ENCODE measurements at regions not wholly inside any gene's neighbourhood (a gene's known extent, or its start where the extent isn't known, plus 50 kb on each side); places are given as distances from the start of the nearest gene placed in this dataset.
"Not testable (repeated sequence)": the region's sequence is repeated elsewhere in the genome, so short reads cannot be mapped to it uniquely, and the experiment has no call there.

DNA sequence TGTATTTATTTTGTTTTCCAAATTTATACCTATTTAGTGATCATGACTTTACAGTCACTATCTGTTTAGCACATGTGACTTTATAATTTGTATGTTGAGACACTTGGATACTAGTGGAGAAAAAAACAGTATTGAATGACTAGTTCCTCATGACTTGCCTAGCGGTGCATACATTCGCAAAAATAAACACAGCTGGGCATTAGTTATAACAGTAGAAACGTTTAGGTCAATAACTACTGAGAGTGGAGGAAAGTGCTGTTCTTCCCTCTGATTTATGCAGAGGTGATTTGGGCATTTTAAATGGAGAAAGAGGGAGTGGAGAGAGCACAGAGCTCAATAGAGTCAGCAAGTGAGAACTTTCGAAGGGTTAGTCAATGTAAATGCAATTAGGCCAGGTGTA lies 1679.0 kb upstream of the B3GALT2 start:
- WGBS, 2 donors = 58 to 75% methylated on average over 4 of the region's 4 CpGs
- Histone ChIP-seq H3K4me3 (no peak overlapping the region), H3K36me3 (ENCODE audit: control insufficient read depth in 4 of 4, insufficient read depth in 4 of 4, low read length in 4 of 4) (no peaks in the 10 kb centered on the region), H3K27me3 (ENCODE audit: control insufficient read depth in 3 of 3, insufficient read depth in 3 of 3, low read length in 2 of 3) (no peaks in the 10 kb centered on the region), H3K9ac (ENCODE audit: insufficient read depth in 1 of 2, low read length in 2 of 2) (no peak overlapping the region), H3K4me1 (ENCODE audit: control insufficient read depth in 5 of 5, insufficient read depth in 5 of 5, low read length in 5 of 5) (no peaks in the 10 kb centered on the region), H3K9me3 (ENCODE audit: control insufficient read depth in 4 of 4, insufficient read depth in 3 of 4, low read length in 3 of 4) (no peaks in the 10 kb centered on the region), H3K27ac (ENCODE audit: low read depth in 1 of 2, low read length in 1 of 2) (no peak overlapping the region)
- ATAC-seq (ENCODE audit: insufficient read depth, low FRiP score) (no peak), DNase-seq (no peak)
- TF ChIP-seq, protein P1, sequence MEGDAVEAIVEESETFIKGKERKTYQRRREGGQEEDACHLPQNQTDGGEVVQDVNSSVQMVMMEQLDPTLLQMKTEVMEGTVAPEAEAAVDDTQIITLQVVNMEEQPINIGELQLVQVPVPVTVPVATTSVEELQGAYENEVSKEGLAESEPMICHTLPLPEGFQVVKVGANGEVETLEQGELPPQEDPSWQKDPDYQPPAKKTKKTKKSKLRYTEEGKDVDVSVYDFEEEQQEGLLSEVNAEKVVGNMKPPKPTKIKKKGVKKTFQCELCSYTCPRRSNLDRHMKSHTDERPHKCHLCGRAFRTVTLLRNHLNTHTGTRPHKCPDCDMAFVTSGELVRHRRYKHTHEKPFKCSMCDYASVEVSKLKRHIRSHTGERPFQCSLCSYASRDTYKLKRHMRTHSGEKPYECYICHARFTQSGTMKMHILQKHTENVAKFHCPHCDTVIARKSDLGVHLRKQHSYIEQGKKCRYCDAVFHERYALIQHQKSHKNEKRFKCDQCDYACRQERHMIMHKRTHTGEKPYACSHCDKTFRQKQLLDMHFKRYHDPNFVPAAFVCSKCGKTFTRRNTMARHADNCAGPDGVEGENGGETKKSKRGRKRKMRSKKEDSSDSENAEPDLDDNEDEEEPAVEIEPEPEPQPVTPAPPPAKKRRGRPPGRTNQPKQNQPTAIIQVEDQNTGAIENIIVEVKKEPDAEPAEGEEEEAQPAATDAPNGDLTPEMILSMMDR (IDR thresholded peaks at IDR 0.05; ENCODE audit: control extremely low read depth, extremely low read depth) = no peak

DNA sequence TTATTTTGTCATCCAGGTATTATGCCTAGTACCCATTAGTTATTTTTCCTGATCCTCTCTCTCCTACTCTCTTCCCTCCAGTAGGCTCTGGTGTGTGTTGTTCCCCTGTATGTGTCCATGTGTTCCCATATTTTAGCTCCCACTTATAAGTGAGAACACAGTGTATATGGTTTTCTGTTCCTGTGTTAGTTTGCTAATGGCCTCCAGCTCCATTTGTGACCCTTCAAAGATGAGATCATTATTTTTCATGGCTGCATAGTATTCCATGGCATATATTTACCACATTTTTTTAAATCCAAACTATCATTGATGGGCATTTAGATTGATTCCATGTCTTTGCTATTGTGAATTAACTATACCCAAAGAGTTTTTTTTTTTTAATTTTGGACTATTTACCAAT lies 1675.7 kb upstream of the B3GALT2 start:
- Histone ChIP-seq H3K9ac (ENCODE audit: insufficient read depth in 1 of 2, low read length in 2 of 2) (no peak overlapping the region), H3K4me1 (ENCODE audit: control insufficient read depth in 5 of 5, insufficient read depth in 5 of 5, low read length in 5 of 5) (no peaks in the 10 kb centered on the region), H3K27ac (ENCODE audit: low read depth in 1 of 2, low read length in 1 of 2) (no peak overlapping the region), H3K4me3 (no peak overlapping the region), H3K27me3 (ENCODE audit: control insufficient read depth in 3 of 3, insufficient read depth in 3 of 3, low read length in 2 of 3) (no peaks in the 10 kb centered on the region), H3K9me3 (ENCODE audit: control insufficient read depth in 4 of 4, insufficient read depth in 3 of 4, low read length in 3 of 4) (peaks cover 0 to 3% (median 0%) of the 10 kb centered on the region in 4 donors), H3K36me3 (ENCODE audit: control insufficient read depth in 4 of 4, insufficient read depth in 4 of 4, low read length in 4 of 4) (no peaks in the 10 kb centered on the region)
- DNase-seq = no peak
- TF ChIP-seq, protein P1 (IDR thresholded peaks at IDR 0.05; ENCODE audit: control extremely low read depth, extremely low read depth) = no peak
- ATAC-seq (ENCODE audit: insufficient read depth, low FRiP score) = no peak

DNA sequence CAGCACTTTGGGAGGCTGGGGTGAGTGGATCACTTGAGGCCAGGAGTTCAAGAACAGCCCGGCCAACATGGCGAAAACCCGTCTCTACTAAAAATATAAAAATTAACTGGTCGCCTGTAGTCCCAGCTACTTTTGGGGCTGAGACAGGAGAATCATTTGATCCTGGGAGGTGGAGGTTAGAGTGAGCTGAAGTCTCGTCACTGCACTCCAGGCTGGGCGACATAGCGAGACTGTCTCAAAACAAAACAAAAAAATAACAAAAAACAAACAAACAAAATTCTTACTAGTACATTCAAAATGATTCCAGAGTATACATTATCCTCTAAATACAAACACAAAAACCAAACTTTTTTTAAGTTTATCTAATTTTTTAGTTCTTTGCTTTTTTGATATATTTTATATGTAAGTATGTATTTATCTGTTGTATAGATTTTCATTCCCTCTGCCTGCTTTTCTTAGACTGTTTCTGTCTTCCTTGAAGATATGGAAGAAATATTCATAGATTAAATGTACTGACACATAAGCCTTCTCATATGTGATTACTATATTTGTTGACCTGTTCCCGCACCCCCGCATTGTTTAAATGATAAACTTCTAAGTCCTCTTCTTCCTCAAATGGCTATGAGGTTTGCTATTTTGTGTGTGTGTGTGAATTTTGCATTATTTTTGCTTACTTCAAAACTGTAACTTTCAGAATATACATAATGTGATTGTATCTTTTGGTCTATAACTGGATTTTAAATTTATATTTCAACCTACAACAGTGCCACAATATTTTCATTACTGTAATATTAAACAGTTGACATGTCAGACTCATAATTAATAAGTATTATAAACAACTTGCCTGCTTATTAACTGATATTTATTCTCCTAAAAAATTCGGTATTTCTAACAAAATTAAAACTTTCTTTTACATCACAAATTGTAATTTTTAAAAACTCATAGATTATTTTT lies 1674.1 kb upstream of the B3GALT2 start:
- no peak for DNase-seq

DNA sequence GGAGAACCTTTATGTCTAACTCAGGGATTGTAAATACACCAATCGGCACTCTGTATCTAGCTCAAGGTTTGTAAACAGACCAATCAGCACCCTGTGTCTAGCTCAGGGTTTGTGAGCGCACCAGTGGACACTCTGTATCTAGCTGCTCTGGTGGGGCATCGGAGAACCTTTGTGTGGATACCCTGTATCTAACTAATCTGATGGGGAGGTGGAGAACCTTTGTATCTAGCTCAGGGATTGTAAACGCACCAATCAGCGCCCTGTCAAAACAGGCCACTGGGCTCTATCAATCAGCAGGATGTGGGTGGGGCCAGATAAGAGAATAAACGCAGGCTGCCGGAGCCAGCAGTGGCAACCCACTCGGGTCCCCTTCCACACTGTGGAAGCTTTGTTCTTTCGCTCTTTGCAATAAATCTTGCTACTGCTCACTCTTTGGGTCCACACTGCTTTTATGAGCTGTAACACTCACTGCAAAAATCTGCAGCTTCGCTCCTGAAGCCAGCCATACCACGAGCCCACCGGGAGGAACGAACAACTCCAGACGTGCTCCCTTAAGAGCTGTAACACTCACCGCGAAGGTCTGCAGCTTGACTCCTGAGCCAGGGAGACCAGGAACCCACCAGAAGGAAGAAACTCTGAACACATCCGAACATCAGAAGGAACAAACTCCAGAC lies 1673.2 kb upstream of the B3GALT2 start:
- H3K9me3 ChIP-seq (ENCODE audit: control insufficient read depth in 4 of 4, insufficient read depth in 3 of 4, low read length in 3 of 4); DNase-seq; H3K4me3 ChIP-seq; H3K4me1 ChIP-seq (ENCODE audit: control insufficient read depth in 5 of 5, insufficient read depth in 5 of 5, low read length in 5 of 5); H3K9ac ChIP-seq (ENCODE audit: insufficient read depth in 1 of 2, low read length in 2 of 2); H3K27ac ChIP-seq (ENCODE audit: low read depth in 1 of 2, low read length in 1 of 2); ATAC-seq (ENCODE audit: insufficient read depth, low FRiP score); H3K27me3 ChIP-seq (ENCODE audit: control insufficient read depth in 3 of 3, insufficient read depth in 3 of 3, low read length in 2 of 3); H3K36me3 ChIP-seq (ENCODE audit: control insufficient read depth in 4 of 4, insufficient read depth in 4 of 4, low read length in 4 of 4): not testable (repeated sequence)
- 94% methylated on average over 17 of the region's 17 CpGs for WGBS, 2 donors

More for the DNA sequence above, 1674.1 kb upstream of the B3GALT2 start:
- no peak for ATAC-seq (ENCODE audit: insufficient read depth, low FRiP score)
- H3K9me3 ChIP-seq (ENCODE audit: control insufficient read depth in 4 of 4, insufficient read depth in 3 of 4, low read length in 3 of 4) = peaks cover 0 to 3% (median 0%) of the 10 kb centered on the region in 4 donors
- H3K27ac ChIP-seq (ENCODE audit: low read depth in 1 of 2, low read length in 1 of 2) = no peak overlapping the region
- no peaks in the 10 kb centered on the region for H3K4me1 ChIP-seq (ENCODE audit: control insufficient read depth in 5 of 5, insufficient read depth in 5 of 5, low read length in 5 of 5)
- WGBS, 2 donors = 91% methylated on average over 10 of the region's 10 CpGs
- H3K27me3 ChIP-seq (ENCODE audit: control insufficient read depth in 3 of 3, insufficient read depth in 3 of 3, low read length in 2 of 3) = no peaks in the 10 kb centered on the region
- TF ChIP-seq, protein P1 (IDR thresholded peaks at IDR 0.05; ENCODE audit: control extremely low read depth, extremely low read depth) = no peak
- no peaks in the 10 kb centered on the region for H3K36me3 ChIP-seq (ENCODE audit: control insufficient read depth in 4 of 4, insufficient read depth in 4 of 4, low read length in 4 of 4)
- H3K4me3 ChIP-seq = no peak overlapping the region
- no peak overlapping the region for H3K9ac ChIP-seq (ENCODE audit: insufficient read depth in 1 of 2, low read length in 2 of 2)

DNA sequence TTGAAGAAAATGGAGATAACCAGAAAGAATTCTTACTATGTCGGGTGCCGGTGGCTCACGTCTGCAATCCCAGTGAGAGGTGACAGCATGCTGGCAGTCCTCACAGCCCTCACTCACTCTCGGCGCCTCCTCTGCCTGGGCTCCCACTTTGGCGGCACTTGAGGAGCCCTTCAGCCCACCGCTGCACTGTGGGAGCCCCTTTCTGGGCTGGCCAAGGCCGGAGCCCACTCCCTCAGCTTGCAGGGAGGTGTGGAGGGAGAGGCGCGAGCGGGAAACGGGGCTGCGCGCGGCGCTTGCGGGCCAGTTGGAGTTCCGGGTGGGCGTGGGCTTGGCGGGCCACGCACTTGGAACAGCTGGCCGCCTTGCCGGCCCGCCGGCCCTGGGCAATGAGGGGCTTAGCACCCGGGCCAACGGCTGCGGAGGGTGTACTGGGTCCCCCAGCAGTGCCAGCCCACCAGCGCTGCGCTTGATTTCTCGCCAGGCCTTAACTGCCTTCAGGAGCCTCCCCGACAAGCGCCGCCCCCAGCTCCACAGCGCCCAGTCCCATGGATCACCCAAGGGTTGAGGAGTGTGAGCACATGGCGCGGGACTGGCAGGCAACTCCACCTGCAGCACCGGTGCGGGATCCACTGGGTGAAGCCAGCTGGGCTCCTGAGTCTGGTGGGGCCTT lies 1672.5 kb upstream of the B3GALT2 start:
- not testable (repeated sequence) for DNase-seq; ATAC-seq (ENCODE audit: insufficient read depth, low FRiP score); H3K4me1 ChIP-seq (ENCODE audit: control insufficient read depth in 5 of 5, insufficient read depth in 5 of 5, low read length in 5 of 5); H3K4me3 ChIP-seq; H3K36me3 ChIP-seq (ENCODE audit: control insufficient read depth in 4 of 4, insufficient read depth in 4 of 4, low read length in 4 of 4); H3K27ac ChIP-seq (ENCODE audit: low read depth in 1 of 2, low read length in 1 of 2); H3K9ac ChIP-seq (ENCODE audit: insufficient read depth in 1 of 2, low read length in 2 of 2); H3K27me3 ChIP-seq (ENCODE audit: control insufficient read depth in 3 of 3, insufficient read depth in 3 of 3, low read length in 2 of 3); H3K9me3 ChIP-seq (ENCODE audit: control insufficient read depth in 4 of 4, insufficient read depth in 3 of 4, low read length in 3 of 4)
- 95 to 97% methylated on average over 29 to 39 of the region's 39 CpGs for WGBS, 2 donors

Data from lung (tissue), 11 donors.